PC-9 (cell line): ENCODE measurements at regions not wholly inside any gene's neighbourhood (a gene's known extent, or its start where the extent isn't known, plus 50 kb on each side); places are given as distances from the start of the nearest gene placed in this dataset.

ENCODE experiments used
- EZH2 ChIP-seq: fragments of 200-600 bp; sonication (generic); IDR thresholded peaks from 2 replicates; pipeline ENCODE4 v1.8.0; 2017; ENCODE audit warnings: antibody characterized with exemption, low read depth
- TF ChIP-seq, protein P1 (sequence below): fragments of 200-600 bp; sonication (generic); conservative IDR thresholded peaks from 2 replicates; pipeline ENCODE4 v1.6.1; 2017; ENCODE audit warnings: mixed run types, antibody characterized with exemption, mild to moderate bottlenecking, moderate library complexity

DNA sequence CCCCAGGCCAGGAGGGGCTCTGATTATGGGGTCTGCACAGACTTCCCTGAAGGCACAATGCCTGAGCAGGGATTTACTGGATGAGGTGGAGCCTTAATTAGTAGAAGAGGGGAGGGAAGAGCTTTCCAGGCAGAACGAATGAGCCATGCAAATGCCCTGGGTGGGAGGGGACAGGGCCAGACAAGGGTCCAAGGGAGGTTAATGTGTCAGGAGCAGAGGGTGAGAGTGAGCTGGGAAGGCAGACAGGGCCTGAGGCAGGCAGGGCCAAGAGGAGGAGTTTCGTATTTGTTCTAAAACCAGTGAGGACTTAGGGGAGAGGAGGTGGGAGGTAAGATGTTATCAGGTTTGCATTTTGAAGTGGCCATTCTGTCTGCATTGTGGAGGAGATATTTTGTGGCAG, 65.3 kb downstream of the NPY start:
- TF ChIP-seq EZH2: no peak
- TF ChIP-seq, protein P1, sequence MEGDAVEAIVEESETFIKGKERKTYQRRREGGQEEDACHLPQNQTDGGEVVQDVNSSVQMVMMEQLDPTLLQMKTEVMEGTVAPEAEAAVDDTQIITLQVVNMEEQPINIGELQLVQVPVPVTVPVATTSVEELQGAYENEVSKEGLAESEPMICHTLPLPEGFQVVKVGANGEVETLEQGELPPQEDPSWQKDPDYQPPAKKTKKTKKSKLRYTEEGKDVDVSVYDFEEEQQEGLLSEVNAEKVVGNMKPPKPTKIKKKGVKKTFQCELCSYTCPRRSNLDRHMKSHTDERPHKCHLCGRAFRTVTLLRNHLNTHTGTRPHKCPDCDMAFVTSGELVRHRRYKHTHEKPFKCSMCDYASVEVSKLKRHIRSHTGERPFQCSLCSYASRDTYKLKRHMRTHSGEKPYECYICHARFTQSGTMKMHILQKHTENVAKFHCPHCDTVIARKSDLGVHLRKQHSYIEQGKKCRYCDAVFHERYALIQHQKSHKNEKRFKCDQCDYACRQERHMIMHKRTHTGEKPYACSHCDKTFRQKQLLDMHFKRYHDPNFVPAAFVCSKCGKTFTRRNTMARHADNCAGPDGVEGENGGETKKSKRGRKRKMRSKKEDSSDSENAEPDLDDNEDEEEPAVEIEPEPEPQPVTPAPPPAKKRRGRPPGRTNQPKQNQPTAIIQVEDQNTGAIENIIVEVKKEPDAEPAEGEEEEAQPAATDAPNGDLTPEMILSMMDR: no peak
